Suppressor macrophage (primary cell): ENCODE measurements at regions not wholly inside any gene's neighbourhood (a gene's known extent, or its start where the extent isn't known, plus 50 kb on each side); places are given as distances from the start of the nearest gene placed in this dataset.
"Not testable (repeated sequence)": the region's sequence is repeated elsewhere in the genome, so short reads cannot be mapped to it uniquely, and the experiment has no call there.

Source experiments
- DNase-seq, 4 experiments: peaks; one replicate each; pipeline ENCODE4 v3.0.0-alpha.2; 2020 to 2022

- no peak for DNase-seq
Observed at GRCh38 chr6:76510489-76510888, 438.0 kb upstream of the IMPG1 start.

GRCh38 chr6:76509397-76509796 is 436.9 kb upstream of the IMPG1 start:
- DNase-seq, result no peak

GRCh38 chr6:76506808-76507207 is 434.3 kb upstream of the IMPG1 start:
- no peak for DNase-seq

- DNase-seq, result no peak
Observed at GRCh38 chr6:76495909-76496308, 423.4 kb upstream of the IMPG1 start.

GRCh38 chr6:76491376-76491775 is 418.9 kb upstream of the IMPG1 start:
- not testable (repeated sequence) for DNase-seq

- DNase-seq, result no peak
Observed at GRCh38 chr6:76490456-76490855, 418.0 kb upstream of the IMPG1 start.

GRCh38 chr6:76481101-76481500 is 408.6 kb upstream of the IMPG1 start:
- no peak for DNase-seq

GRCh38 chr6:76472858-76473257 is 400.4 kb upstream of the IMPG1 start:
- DNase-seq, result no peak

GRCh38 chr6:76466286-76466685 is 393.8 kb upstream of the IMPG1 start:
- DNase-seq, result no peak

- no peak for DNase-seq
Observed at GRCh38 chr6:76465410-76465809, 392.9 kb upstream of the IMPG1 start.

GRCh38 chr6:76453270-76453669 is 380.8 kb upstream of the IMPG1 start:
- DNase-seq, result no peak

GRCh38 chr6:76451926-76452709 is 379.7 kb upstream of the IMPG1 start:
- DNase-seq, result no peak

GRCh38 chr6:76448109-76448508 is 375.6 kb upstream of the IMPG1 start:
- no peak for DNase-seq

- DNase-seq, result no peak
Observed at GRCh38 chr6:76441875-76442274, 369.4 kb upstream of the IMPG1 start.

GRCh38 chr6:76439811-76440210 is 367.3 kb upstream of the IMPG1 start:
- no peak for DNase-seq

GRCh38 chr6:76438768-76439167 is 366.3 kb upstream of the IMPG1 start:
- no peak for DNase-seq

GRCh38 chr6:76435174-76435573 is 362.7 kb upstream of the IMPG1 start:
- DNase-seq, result no peak

- no peak for DNase-seq
Observed at GRCh38 chr6:76422511-76423213, 350.2 kb upstream of the IMPG1 start.

- no peak for DNase-seq
Observed at GRCh38 chr6:76420094-76420493, 347.6 kb upstream of the IMPG1 start.

- DNase-seq, result no peak
Observed at GRCh38 chr6:76418560-76419223, 346.2 kb upstream of the IMPG1 start.

- DNase-seq, result no peak
Observed at GRCh38 chr6:76416821-76417605, 344.6 kb upstream of the IMPG1 start.

- DNase-seq, result no peak
Observed at GRCh38 chr6:76403064-76403463, 330.6 kb upstream of the IMPG1 start.

- no peak for DNase-seq
Observed at GRCh38 chr6:76397966-76398365, 325.5 kb upstream of the IMPG1 start.
